ENCODE measurements at regions not wholly inside any gene's neighbourhood (a gene's known extent, or its start where the extent isn't known, plus 50 kb on each side); places are given as distances from the start of the nearest gene placed in this dataset.
"Not testable (repeated sequence)": the region's sequence is repeated elsewhere in the genome, so short reads cannot be mapped to it uniquely, and the experiment has no call there.

GRCh38 chr10:25867321-25867720, 66.7 kb upstream of the MYO3A start:
- DNase-seq (ENCODE audit: low read depth in 2 of 2) = no peak

- no peak for DNase-seq (ENCODE audit: low read depth in 2 of 2)
Observed at GRCh38 chr10:25869067-25869591, 64.9 kb upstream of the MYO3A start.

GRCh38 chr10:25869609-25870008, 64.4 kb upstream of the MYO3A start:
- DNase-seq (ENCODE audit: low read depth in 2 of 2) = no peak

GRCh38 chr10:25874402-25874801, 59.6 kb upstream of the MYO3A start:
- not testable (repeated sequence) for DNase-seq (ENCODE audit: low read depth in 2 of 2)

GRCh38 chr10:25875556-25876165, 58.4 kb upstream of the MYO3A start:
- peak; percentile 19 to 69 for DNase-seq (ENCODE audit: low read depth in 2 of 2)

- no peak for DNase-seq (ENCODE audit: low read depth in 2 of 2)
Observed at GRCh38 chr10:25877296-25877695, 56.7 kb upstream of the MYO3A start.
